HCT116 (cell line): ENCODE measurements at regions not wholly inside any gene's neighbourhood (a gene's known extent, or its start where the extent isn't known, plus 50 kb on each side); places are given as distances from the start of the nearest gene placed in this dataset.

ENCODE experiments used
- ATAC-seq: fragments of 200-7000 bp; cut with Tn5 transposase; 2 replicates; pipeline ENCODE4 v1.9.1; 2020; ENCODE audit warnings: mild to moderate bottlenecking, moderate library complexity
- BruUV-seq: library from RNA; stranded (reverse); fragments of 400-500 nt; replicated peaks from 2 replicates; lab custom pipeline; 2021; lab: Mats Ljungman, UMichigan
- CTCF ChIA-PET: fragments of 300-600 bp; sonication (Branson Sonifier 250); formaldehyde crosslinking; loops from one replicate; lab custom pipeline; 2021; ENCODE audit warnings: antibody characterized with exemption; lab: Charles Lee
- POLR2A ChIA-PET: fragments of 300-600, 350-600 bp; sonication (Branson Sonifier 250); formaldehyde crosslinking; loops from one replicate; lab custom pipeline; 2021; ENCODE audit warnings: antibody characterized with exemption; lab: Charles Lee
- RAD21 ChIA-PET, 2 experiments: fragments of 300-600 bp; sonication (Branson Sonifier 250); formaldehyde crosslinking; loops; one replicate each; lab custom pipeline; 2023; ENCODE audit warnings: low total read pairs in 2 of 2; ENCODE audit not compliant: uncharacterized antibody in 2 of 2, unreplicated experiment in 2 of 2, low non-redundant PET in 1 of 2; lab: Charles Lee
- DNase-seq: peaks from one replicate; pipeline ENCODE4 v3.0.0-alpha.2; 2010; ENCODE audit warnings: low read depth, low spot score
- H2AFZ ChIP-seq: fragments of 200-600 bp; shearing (Covaris generic), sonication (generic); 2 replicates; pipeline ENCODE4 v1.6.1; 2017; ENCODE audit warnings: low read depth, mixed run types, mixed read lengths, antibody characterized with exemption, low read length; ENCODE audit not compliant: poor library complexity, severe bottlenecking
- H3K27ac ChIP-seq: 2 replicates; pipeline ENCODE4 v1.5.1; 2012; ENCODE audit warnings: low read depth, low read length
- H3K27me3 ChIP-seq: fragments of 200-600 bp; sonication (generic); 2 replicates; pipeline ENCODE4 v1.6.1; 2016; ENCODE audit warnings: mixed run types, low read length, mixed read lengths; ENCODE audit not compliant: insufficient read depth
- H3K36me3 ChIP-seq, 2 experiments: fragments of 200-500 bp in 1 of 2; fragments of 200-600 bp in 1 of 2; sonication (Bioruptor generic) in 1 of 2; sonication (generic) in 1 of 2; 2 replicates each; pipeline versions ENCODE4 v1.5.1 to v1.6.1; 2014 to 2016; ENCODE audit warnings: low read length in 2 of 2, inconsistent platforms in 1 of 2, mixed read lengths in 1 of 2, mixed run types in 1 of 2; ENCODE audit not compliant: insufficient read depth in 2 of 2, control insufficient read depth in 1 of 2
- H3K4me1 ChIP-seq, 2 experiments: fragments of 200-600 bp in 1 of 2; sonication (generic) in 1 of 2; 2 replicates each; pipeline versions ENCODE4 v1.5.1 to v1.6.1; 2012 to 2017; ENCODE audit warnings: low read length in 2 of 2, inconsistent platforms in 1 of 2, mild to moderate bottlenecking in 1 of 2, mixed read lengths in 1 of 2, mixed run types in 1 of 2, moderate library complexity in 1 of 2; ENCODE audit not compliant: insufficient read depth in 2 of 2, control insufficient read depth in 1 of 2
- H3K4me2 ChIP-seq: fragments of 200-600 bp; sonication (generic); 2 replicates; pipeline ENCODE4 v1.6.1; 2017; ENCODE audit warnings: mixed run types, low read length, mixed read lengths
- H3K4me3 ChIP-seq, 2 experiments: fragments of 200-600 bp in 1 of 2; sonication (generic) in 1 of 2; replicated peaks in 1 of 2; 2 replicates each; pipeline ENCODE4 v1.5.1; 2011 to 2016; ENCODE audit warnings: low read length in 2 of 2, control low read depth in 1 of 2, low read depth in 1 of 2, mild to moderate bottlenecking in 1 of 2, mixed read lengths in 1 of 2, mixed run types in 1 of 2
- H3K79me2 ChIP-seq: fragments of 200-600 bp; sonication (generic); 2 replicates; pipeline ENCODE4 v1.6.1; 2017; ENCODE audit warnings: mild to moderate bottlenecking, mixed run types, low read length, moderate library complexity, mixed read lengths; ENCODE audit not compliant: insufficient read depth
- H3K9ac ChIP-seq: fragments of 200-600 bp; sonication (generic); 2 replicates; pipeline ENCODE4 v1.6.1; 2016; ENCODE audit warnings: low read length, mixed read lengths
- H3K9me2 ChIP-seq: fragments of 200-600 bp; sonication (generic), shearing (Covaris generic); 2 replicates; pipeline ENCODE4 v1.6.1; 2017; ENCODE audit warnings: mixed run types, mild to moderate bottlenecking, moderate library complexity; ENCODE audit not compliant: insufficient read depth
- H3K9me3 ChIP-seq, 2 experiments: fragments of 200-500 bp in 1 of 2; fragments of 200-600 bp in 1 of 2; sonication (Bioruptor generic) in 1 of 2; sonication (generic) in 1 of 2; 2 replicates each; pipeline ENCODE4 v1.6.1; 2014 to 2017; ENCODE audit warnings: low read length in 2 of 2, mixed read lengths in 2 of 2, inconsistent platforms in 1 of 2, low read depth in 1 of 2, mild to moderate bottlenecking in 1 of 2, mixed run types in 1 of 2, moderate library complexity in 1 of 2; ENCODE audit not compliant: control insufficient read depth in 1 of 2, insufficient read depth in 1 of 2
- H4K20me1 ChIP-seq: fragments of 200-600 bp; sonication (generic), shearing (Covaris generic); 2 replicates; pipeline ENCODE4 v1.6.1; 2017; ENCODE audit warnings: mixed run types, mild to moderate bottlenecking, moderate library complexity; ENCODE audit not compliant: insufficient read depth
- ATF3 ChIP-seq: IDR thresholded peaks from 2 replicates; pipeline ENCODE4 v1.6.1; 2012
- CBX3 ChIP-seq: IDR thresholded peaks from 2 replicates; pipeline ENCODE4 v1.6.1; 2012; ENCODE audit warnings: low read depth
- CEBPB ChIP-seq: IDR thresholded peaks from 2 replicates; pipeline ENCODE4 v1.6.1; 2012; ENCODE audit warnings: low read depth
- EGR1 ChIP-seq: IDR thresholded peaks from 2 replicates; pipeline ENCODE4 v1.6.1; 2012; ENCODE audit warnings: low read depth
- ELF1 ChIP-seq: IDR thresholded peaks from 2 replicates; pipeline ENCODE4 v1.6.1; 2012; ENCODE audit warnings: low read depth, borderline replicate concordance
- EZH2phosphoT487 ChIP-seq: fragments of 200-600 bp; IDR thresholded peaks from 2 replicates; pipeline ENCODE4 v1.6.1; 2018; ENCODE audit warnings: antibody characterized with exemption, borderline replicate concordance
- FOSL1 ChIP-seq: IDR thresholded peaks from 2 replicates; pipeline ENCODE4 v1.6.1; 2012; ENCODE audit warnings: low read depth
- JUND ChIP-seq: IDR thresholded peaks from 2 replicates; pipeline ENCODE4 v1.6.1; 2012
- POLR2A ChIP-seq: IDR thresholded peaks from 2 replicates; pipeline ENCODE4 v1.7.0; 2011; ENCODE audit warnings: borderline replicate concordance; ENCODE audit not compliant: insufficient read depth, insufficient read length; ENCODE audit errors: extremely low read depth
- POLR2AphosphoS5 ChIP-seq: IDR thresholded peaks from 2 replicates; pipeline ENCODE4 v1.6.1; 2011; ENCODE audit warnings: mild to moderate bottlenecking, low read depth, low read length, moderate library complexity
- REST ChIP-seq: IDR thresholded peaks from 2 replicates; pipeline ENCODE4 v1.6.1; 2012; ENCODE audit warnings: low read depth
- SIN3A ChIP-seq: IDR thresholded peaks from 2 replicates; pipeline ENCODE4 v1.6.1; 2012; ENCODE audit warnings: low read depth
- TCF7L2 ChIP-seq: IDR thresholded peaks from 2 replicates; pipeline ENCODE4 v1.7.0; 2011; ENCODE audit warnings: borderline replicate concordance, inconsistent platforms; ENCODE audit not compliant: insufficient read depth, insufficient read length; ENCODE audit errors: extremely low read depth
- YY1 ChIP-seq: IDR thresholded peaks from 2 replicates; pipeline ENCODE4 v1.6.1; 2011; ENCODE audit warnings: low read length, low read depth, moderate library complexity, mild to moderate bottlenecking; ENCODE audit not compliant: insufficient replicate concordance; ENCODE audit errors: extremely low read depth
- ZBTB33 ChIP-seq: IDR thresholded peaks from 2 replicates; pipeline ENCODE4 v1.6.1; 2011; ENCODE audit warnings: mild to moderate bottlenecking, low read length, moderate library complexity; ENCODE audit not compliant: insufficient replicate concordance; ENCODE audit errors: extremely low read depth
- ZFX ChIP-seq: fragments of 450-650 bp; IDR thresholded peaks from 2 replicates; pipeline ENCODE4 v1.6.1; 2017
- intact Hi-C: fragments of 100-400 bp; cut with micrococcal nuclease; formaldehyde crosslinking; loops from 2 replicates; pipeline ENCODE4 v1.10.0; 2022
- TF ChIP-seq, protein P1 (sequence below): IDR thresholded peaks from 2 replicates; pipeline ENCODE4 v1.6.1; 2012

DNA sequence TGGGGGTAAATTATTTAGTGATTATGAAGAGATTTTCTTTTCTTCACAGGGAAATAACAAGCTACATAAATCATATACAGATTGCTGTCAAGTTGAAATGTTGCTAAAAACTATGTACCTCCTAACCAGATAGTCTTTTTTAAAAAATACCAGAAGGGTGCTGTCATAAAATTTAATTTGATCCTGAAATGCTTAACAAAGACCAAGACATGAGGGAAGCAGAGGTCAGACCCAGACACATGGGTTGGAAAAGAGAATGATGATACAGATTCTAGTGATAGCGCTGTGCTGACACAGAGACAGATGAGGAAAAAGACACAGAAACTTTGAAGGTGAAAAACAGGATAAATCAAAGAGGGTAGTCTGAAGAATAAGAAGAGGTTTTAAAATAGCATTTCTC is 573.1 kb downstream of the HACE1 start:
- no TSS peak for BruUV-seq
- Histone ChIP-seq H3K9me3 (no peaks in the 10 kb centered on the region), H3K27me3 (no peaks in the 10 kb centered on the region), H3K79me2 (no peaks in the 10 kb centered on the region), H3K36me3 (no peaks in the 10 kb centered on the region), H3K4me3 (no peak overlapping the region), H3K4me2 (no peak overlapping the region), H4K20me1 (no peaks in the 10 kb centered on the region), H3K9ac (no peak overlapping the region), H3K9me2 (no peaks in the 10 kb centered on the region), H2AFZ (no peak overlapping the region), H3K4me1 (no peaks in the 10 kb centered on the region), H3K27ac (no peak overlapping the region)
- no peak for ATAC-seq
- ChIA-PET POLR2A (no interaction called here), RAD21 (no interaction called here), CTCF (no interaction called here)
- intact Hi-C loops = no loop called here
- no peak for DNase-seq
- no peak for TF ChIP-seq POLR2A
- TF ChIP-seq EGR1 = no peak
- TF ChIP-seq YY1 = no peak
- no peak for TF ChIP-seq POLR2AphosphoS5
- TF ChIP-seq, protein P1, sequence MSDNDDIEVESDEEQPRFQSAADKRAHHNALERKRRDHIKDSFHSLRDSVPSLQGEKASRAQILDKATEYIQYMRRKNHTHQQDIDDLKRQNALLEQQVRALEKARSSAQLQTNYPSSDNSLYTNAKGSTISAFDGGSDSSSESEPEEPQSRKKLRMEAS = no peak
- no peak for TF ChIP-seq ZFX
- TF ChIP-seq ATF3 = no peak
- TF ChIP-seq EZH2phosphoT487 = no peak
- no peak for TF ChIP-seq REST
- no peak for TF ChIP-seq CEBPB
- no peak for TF ChIP-seq JUND
- TF ChIP-seq FOSL1 = no peak
- no peak for TF ChIP-seq ELF1
- no peak for TF ChIP-seq ZBTB33
- no peak for TF ChIP-seq TCF7L2
- no peak for TF ChIP-seq SIN3A
- no peak for TF ChIP-seq CBX3
